Muscle of back (tissue), 3 donors: ENCODE measurements at regions not wholly inside any gene's neighbourhood (a gene's known extent, or its start where the extent isn't known, plus 50 kb on each side); places are given as distances from the start of the nearest gene placed in this dataset.

ENCODE experiments used
- DNase-seq, 3 donors: peaks; one replicate each; pipeline versions ENCODE4 v3.0.0 to v3.0.0-alpha.2; 2013

GRCh38 chr16:59424714-59425273 lies 690.7 kb upstream of the GOT2 start:
- DNase-seq: no peak

- DNase-seq: peak in 2 of 3 donors; percentile 6 to 34
These were observed 678.1 kb upstream of the GOT2 start for GRCh38 chr16:59411961-59412841.

DNA sequence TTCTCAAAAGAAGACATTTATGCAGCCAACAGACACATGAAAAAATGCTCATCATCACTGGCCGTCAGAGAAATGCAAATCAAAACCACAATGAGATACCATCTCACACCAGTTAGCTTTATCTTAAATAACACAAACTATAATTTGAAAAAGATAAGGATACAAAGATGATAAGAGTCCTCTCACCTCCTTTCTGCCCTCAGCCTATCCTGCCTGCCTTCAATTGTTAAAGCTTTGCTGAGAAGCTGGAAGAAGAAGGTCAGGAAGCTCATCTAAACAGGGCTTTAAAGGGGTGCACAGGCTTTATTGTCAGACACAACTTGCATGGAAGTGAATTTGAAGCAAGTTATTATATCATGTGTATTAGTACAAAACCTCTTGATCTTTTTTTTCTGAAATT lies 676.3 kb upstream of the GOT2 start:
- DNase-seq: no peak

DNA sequence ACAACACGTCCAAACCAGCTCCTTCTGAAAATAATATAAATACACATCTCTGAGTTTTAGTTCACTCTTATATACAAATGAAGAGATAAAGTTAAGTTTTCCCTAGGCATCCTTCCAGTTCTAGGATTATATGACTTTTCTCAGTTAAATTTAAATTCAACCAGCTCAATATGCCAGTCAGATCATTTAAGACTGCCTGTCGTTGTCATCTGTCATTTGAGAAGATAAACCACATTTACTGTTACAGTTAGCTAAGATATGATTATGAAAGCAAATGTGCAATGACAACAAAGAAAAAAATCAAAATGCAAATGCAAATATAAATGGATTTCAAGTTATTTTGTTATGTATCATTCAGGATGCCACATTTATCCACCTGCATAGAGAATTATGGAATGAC lies 671.7 kb upstream of the GOT2 start:
- no peak for DNase-seq

- DNase-seq: no peak
These were observed 670.4 kb upstream of the GOT2 start for GRCh38 chr16:59404509-59404908.

- no peak for DNase-seq
These were observed 666.7 kb upstream of the GOT2 start for GRCh38 chr16:59400830-59401229.

DNA sequence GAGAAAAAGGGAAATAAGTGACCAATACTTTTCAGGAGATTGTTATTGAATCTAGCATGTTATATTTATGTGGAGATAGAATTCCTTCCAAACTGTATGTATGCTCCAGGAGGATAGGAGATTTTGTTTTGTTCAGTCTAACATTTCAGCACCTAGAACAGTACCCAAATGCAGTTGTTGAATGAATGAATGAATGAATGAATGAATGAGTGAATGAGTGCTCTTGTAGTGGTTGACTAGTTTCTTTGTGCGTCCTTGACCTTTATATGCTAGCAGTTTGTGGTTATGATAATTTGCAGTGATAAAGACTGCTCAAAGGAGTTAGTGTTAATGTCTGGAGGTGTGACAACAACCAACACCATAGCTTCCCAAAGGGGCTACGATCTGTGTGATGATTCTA lies 663.5 kb upstream of the GOT2 start:
- no peak for DNase-seq

GRCh38 chr16:59394526-59394925 lies 660.4 kb upstream of the GOT2 start:
- no peak for DNase-seq

DNA sequence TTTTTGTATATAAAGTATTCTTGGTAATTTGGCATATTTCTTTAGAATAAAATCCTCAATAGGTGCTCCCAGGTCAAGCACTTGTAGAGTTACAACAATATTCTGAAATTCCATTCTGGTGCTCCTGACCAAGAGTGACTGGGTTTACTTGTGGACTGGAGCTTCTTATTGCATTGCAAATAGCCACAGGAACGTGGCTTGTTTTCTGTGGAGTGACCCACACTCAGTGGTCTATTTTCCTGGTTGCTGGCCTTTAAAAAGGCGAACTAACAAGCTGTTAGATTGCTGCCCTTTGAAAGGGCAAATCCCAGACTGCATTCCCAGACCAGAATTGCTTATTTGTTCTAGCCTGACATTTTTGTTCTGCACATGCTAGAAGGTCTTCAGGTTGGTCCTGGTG lies 658.8 kb upstream of the GOT2 start:
- DNase-seq: no peak

- DNase-seq: no peak
These were observed 657.7 kb upstream of the GOT2 start for GRCh38 chr16:59391617-59392364.

GRCh38 chr16:59385959-59386358 lies 651.8 kb upstream of the GOT2 start:
- DNase-seq: peak; percentile 12 to 75 (median 38)

- no peak for DNase-seq
These were observed 651.4 kb upstream of the GOT2 start for GRCh38 chr16:59385491-59385890.

DNA sequence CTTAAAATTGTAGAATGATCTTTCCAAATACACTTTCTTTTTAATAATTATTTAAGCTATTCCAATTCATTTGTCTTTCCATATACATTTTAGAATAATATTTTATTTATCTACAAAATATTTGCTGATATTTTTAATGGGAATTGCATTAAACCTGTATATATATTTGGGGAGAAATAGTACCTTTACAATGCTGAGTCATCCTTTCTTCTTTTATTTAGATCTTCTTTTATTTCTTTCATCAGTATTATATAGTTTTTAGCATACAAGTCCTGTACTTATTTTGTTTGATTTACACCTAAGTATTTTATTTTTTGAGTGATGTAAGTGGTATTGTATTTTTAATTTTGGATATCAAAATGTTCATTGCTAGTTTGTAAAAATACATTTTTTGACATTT lies 639.5 kb upstream of the GOT2 start:
- DNase-seq: no peak

DNA sequence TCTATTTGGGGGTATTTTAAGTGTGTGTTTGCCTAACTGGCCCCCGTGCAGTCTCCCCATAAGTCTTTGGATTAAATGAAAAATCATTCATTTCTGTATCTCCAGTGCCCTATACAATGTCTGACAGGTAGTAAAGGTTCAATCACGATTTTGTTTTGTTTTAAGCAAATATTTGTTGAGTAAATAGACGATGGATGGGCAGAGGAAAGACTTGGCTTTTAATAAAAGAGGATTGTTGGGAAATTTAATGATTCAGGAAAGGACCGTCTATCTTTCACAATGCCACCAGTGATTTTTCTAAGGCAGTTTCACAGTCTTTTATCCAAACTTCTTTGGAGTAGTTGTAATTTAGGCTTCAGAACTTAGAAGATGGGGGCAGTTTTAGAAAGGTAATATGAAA lies 636.6 kb upstream of the GOT2 start:
- DNase-seq: no peak

DNA sequence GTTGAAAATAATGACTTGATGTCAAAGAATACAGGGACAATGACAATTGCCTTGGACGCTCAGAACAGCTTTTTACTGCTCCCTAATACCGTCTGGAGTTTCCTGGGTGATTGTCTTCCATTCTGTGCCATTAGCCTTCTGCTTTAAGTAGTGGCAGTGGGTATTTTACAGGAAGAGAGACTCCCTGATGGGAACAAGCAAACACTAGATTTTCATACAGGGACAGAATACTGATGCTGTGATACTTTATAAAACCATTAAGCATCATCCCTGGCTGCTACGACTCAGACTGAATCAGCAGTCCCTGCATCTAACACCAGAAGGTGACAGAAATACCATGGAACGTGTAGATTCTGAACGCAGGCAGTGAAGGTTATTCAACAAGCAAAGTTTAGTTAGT lies 635.4 kb upstream of the GOT2 start:
- no peak for DNase-seq

- DNase-seq: no peak
These were observed 634.5 kb upstream of the GOT2 start for GRCh38 chr16:59368586-59368985.

- DNase-seq: no peak
These were observed 622.6 kb upstream of the GOT2 start for GRCh38 chr16:59356709-59357108.

- DNase-seq: no peak
These were observed 622.0 kb upstream of the GOT2 start for GRCh38 chr16:59356144-59356543.

- no peak for DNase-seq
These were observed 621.6 kb upstream of the GOT2 start for GRCh38 chr16:59355704-59356103.

DNA sequence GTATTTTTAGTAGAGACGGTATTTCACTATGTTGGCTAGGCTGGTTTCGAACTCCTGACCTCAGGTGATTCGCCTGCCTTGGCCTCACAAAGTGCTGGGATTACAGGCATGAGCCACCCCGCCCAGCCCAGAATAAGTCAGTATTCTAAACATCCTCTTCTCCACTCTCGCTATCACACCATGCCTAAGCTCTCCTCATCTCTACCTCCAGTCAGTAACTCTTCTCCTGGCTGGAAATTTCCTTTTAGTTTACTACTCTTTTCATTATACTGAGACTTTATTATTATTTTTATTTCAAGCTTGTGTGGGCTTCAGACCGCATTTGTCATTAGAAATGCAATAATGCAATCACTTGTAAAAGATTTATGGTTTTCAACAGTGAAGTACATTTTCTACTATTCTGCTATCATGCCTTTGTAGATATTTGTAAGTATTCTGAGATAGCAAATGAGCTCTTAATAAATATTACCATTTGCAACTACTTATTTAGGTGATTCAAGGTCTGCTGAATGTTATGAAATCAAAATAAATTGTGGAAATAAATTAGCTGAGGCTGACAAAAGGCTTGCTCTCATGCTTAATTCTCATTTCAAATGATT lies 617.3 kb upstream of the GOT2 start:
- no peak for DNase-seq

DNA sequence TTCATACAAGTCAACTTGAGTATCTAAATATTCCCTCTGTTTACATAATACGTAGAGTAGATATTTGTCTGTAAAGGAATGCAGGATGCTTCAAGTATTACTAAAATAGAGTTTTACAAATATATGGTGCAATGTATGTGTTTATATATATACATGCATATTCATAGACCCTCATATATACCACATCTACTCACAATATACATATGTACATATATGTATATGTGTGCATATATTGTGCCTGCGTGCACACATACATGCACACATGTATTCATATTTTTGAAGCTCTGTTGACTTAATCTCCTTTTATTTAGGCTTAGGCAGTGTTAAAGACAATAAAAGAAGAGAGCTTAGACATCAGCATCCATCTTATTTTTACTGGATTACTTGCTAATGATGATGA lies 616.6 kb upstream of the GOT2 start:
- no peak for DNase-seq

DNA sequence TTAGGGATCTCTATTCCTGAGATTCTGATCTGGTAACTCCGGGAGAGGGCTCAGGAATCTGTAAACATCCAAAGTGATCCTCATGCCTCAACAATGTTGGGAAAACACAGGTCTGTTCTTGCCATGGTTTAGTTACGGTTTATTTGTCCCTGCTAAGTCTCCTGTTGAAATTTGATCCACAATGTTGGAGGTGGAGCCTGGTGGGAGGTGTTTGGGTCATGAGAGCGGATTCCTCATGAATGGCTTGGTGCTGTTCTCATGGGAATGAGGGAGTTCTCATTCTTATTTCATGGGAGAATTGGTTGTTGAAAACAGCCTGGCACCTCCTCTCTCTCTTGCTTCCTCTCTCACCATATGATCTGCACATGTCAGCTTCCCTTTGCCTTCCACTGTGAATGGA lies 608.6 kb upstream of the GOT2 start:
- DNase-seq: no peak

GRCh38 chr16:59341368-59341767 lies 607.3 kb upstream of the GOT2 start:
- DNase-seq: peak in 1 of 3 donors; percentile 25
